ENCODE measurements at regions not wholly inside any gene's neighbourhood (a gene's known extent, or its start where the extent isn't known, plus 50 kb on each side); places are given as distances from the start of the nearest gene placed in this dataset.

DNA sequence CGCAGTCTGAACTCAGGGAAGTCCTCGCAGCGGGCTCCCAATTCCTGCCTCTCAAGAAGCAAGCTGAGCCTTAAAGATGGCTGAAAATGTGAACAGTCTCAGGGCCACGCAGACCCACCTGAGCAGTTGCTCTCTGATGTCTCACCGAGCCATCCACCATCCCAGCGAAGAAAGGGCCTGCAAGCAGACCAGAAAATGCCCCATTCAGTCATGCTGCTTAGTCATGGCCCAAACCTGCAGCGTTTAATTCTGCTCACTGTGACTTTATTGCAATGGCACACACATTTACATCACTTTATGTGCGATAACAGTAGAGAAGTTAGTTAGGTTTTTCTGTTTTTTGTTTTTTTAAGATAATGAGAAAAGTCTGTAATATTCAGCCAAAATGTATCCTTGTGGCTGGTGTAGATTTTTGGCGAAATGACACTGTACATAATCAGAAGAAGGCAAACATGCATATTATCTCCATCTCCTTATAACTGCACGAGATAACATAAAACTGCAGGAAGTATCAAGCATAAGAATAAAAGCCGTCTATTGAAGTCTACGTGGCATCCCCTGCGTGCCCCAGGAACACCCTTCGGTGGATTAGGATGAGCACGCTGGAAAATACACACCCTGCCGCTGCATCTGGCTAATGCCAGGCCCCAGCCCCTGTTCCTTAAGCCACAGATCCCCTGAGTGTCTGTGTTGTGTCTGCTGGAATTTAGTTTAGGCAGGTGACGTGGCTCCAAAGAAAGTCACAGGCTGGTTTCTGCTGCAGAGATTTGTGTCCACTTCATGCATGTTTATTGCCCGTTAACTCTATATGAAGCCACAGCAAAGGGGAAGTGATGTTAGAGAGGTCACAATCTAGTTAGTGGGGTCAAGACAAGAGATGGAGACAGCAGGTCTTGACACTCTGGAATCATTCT, 119.8 kb upstream of the IRF2BP2 start:
- peaks cover 29% of the 10 kb centered on the region for H3K4me1 ChIP-seq (ENCODE audit: control insufficient read depth, insufficient read depth, low read length)
- TF ChIP-seq MEIS1 (CRISPR knock-in tag; IDR thresholded peaks at IDR 0.05; ENCODE audit: borderline replicate concordance) (no peak), SP7 (tag by site-specific recombination; IDR thresholded peaks at IDR 0.05) (no peak), ZNF623 (tag by site-specific recombination; IDR thresholded peaks at IDR 0.05) (no peak), ZNF10 (tag by site-specific recombination; IDR thresholded peaks at IDR 0.05) (peak; percentile 93), OVOL3 (tag by site-specific recombination; IDR thresholded peaks at IDR 0.05) (no peak)
- TF ChIP-seq, protein P1, sequence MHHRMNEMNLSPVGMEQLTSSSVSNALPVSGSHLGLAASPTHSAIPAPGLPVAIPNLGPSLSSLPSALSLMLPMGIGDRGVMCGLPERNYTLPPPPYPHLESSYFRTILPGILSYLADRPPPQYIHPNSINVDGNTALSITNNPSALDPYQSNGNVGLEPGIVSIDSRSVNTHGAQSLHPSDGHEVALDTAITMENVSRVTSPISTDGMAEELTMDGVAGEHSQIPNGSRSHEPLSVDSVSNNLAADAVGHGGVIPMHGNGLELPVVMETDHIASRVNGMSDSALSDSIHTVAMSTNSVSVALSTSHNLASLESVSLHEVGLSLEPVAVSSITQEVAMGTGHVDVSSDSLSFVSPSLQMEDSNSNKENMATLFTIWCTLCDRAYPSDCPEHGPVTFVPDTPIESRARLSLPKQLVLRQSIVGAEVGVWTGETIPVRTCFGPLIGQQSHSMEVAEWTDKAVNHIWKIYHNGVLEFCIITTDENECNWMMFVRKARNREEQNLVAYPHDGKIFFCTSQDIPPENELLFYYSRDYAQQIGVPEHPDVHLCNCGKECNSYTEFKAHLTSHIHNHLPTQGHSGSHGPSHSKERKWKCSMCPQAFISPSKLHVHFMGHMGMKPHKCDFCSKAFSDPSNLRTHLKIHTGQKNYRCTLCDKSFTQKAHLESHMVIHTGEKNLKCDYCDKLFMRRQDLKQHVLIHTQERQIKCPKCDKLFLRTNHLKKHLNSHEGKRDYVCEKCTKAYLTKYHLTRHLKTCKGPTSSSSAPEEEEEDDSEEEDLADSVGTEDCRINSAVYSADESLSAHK (tag by site-specific recombination; IDR thresholded peaks at IDR 0.05) = no peak
- H3K27ac ChIP-seq (ENCODE audit: extremely low read depth, low read depth, low read length) = no peak overlapping the region
- H3K36me3 ChIP-seq (ENCODE audit: control insufficient read depth in 2 of 2, insufficient read depth in 1 of 2, low read length in 2 of 2) = no peaks in the 10 kb centered on the region
- ChIA-PET POLR2A (interaction anchor here (1.3 kb wide), 1 partner anchor 16 kb away, joined by 4 read pairs; no protein-coding TSS in a partner anchor), CTCF (no interaction called here)
- H3K9me3 ChIP-seq (ENCODE audit: control insufficient read depth, insufficient read depth, low read depth, low read length) = no peaks in the 10 kb centered on the region
- no peak overlapping the region for H3K4me3 ChIP-seq (ENCODE audit: low read depth, low read length)

DNA sequence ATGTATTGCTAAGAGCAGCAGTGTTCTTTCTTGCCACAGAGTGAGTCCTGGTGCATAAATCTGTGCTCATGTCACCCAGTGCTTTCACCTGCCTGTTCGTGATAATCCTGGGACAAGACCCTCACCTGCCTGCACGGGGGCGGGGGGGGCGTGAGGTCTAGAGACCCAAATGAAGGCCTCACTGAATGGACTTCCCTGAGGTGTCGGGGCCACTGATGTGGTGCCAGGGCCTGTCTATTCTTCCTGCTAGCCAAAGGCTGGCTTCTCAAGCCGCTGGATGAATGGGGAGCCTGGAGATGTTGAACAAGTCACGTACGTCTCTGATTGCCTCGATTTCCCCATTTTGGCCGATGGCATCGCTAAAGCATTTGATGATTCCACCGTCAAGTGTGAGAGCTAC, 118.8 kb upstream of the IRF2BP2 start:
- Histone ChIP-seq H3K9me3 (ENCODE audit: control insufficient read depth, insufficient read depth, low read depth, low read length) (no peaks in the 10 kb centered on the region), H3K36me3 (ENCODE audit: control insufficient read depth in 2 of 2, insufficient read depth in 1 of 2, low read length in 2 of 2) (no peaks in the 10 kb centered on the region), H3K27ac (ENCODE audit: extremely low read depth, low read depth, low read length) (no peak overlapping the region), H3K4me1 (ENCODE audit: control insufficient read depth, insufficient read depth, low read length) (peaks cover 32% of the 10 kb centered on the region), H3K4me3 (ENCODE audit: low read depth, low read length) (no peak overlapping the region)
- ChIA-PET POLR2A (interaction anchor here (0.7 to 7.5 kb wide), 3 partner anchors 17 to 1391 kb away, joined by 3 to 135 read pairs (median 4); partner anchors contain the start of gene IRF2BP2), CTCF (interaction anchor here (0.7 to 1.0 kb wide), 4 partner anchors 9 to 236 kb away, joined by 3 to 6 read pairs (median 4); no protein-coding TSS in a partner anchor)
- TF ChIP-seq ZNF391 (tag by site-specific recombination; IDR thresholded peaks at IDR 0.05; ENCODE audit: borderline replicate concordance, low read depth) (no peak), ZSCAN16 (tag by site-specific recombination; IDR thresholded peaks at IDR 0.05) (no peak), ZNF670 (tag by site-specific recombination; IDR thresholded peaks at IDR 0.05; ENCODE audit: low read depth) (no peak), ZNF624 (tag by site-specific recombination; IDR thresholded peaks at IDR 0.05) (no peak), ZNF404 (tag by site-specific recombination; IDR thresholded peaks at IDR 0.05) (no peak)

DNA sequence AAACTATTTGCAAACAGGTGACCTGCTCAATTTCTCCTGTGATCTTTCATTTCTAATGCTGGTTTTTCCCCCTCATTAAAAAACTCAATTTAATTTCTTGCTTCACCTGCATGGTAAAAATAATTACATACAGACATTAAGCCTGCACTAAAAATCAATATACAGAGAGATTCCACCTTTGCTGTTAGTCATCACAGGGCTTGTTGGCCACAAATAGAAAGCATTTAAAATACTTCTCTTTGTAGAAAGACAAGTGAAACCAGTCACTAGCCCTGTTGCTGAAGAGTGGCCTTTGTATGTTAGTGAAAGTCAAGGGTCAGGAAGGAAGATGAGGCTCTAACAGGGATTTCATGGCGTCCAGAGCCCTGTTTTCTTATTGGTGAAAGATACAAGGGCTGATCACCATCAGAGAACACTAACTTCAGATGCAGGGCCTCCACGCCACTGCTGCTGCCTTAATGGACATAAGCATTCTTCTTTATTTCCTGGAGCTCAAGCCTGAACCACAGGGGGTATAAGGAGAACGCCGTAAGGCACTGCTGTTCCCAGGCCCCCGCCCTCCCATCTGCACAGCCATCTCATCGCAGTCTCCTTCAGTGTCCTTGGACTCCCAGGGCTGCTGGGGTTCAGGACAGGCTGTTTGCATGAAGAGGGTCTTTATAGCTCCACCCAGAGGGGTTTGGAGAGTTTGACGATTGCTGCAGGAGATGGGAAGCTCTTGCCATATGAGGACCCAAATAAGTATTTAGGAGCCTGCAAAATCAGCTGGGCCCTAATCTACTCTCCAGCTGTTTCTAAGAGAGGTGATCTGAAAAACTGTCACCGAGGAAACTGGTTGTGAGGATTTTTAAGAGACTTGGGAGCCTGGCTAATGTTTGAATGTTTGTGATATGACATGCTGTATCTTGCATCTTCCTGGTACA, 117.3 kb upstream of the IRF2BP2 start:
- Histone ChIP-seq H3K27ac (ENCODE audit: extremely low read depth, low read depth, low read length) (peak overlapping the region; percentile 96; the same call in 1 of the 2 replicates), H3K4me1 (ENCODE audit: control insufficient read depth, insufficient read depth, low read length) (peaks cover 44% of the 10 kb centered on the region), H3K36me3 (ENCODE audit: control insufficient read depth in 2 of 2, insufficient read depth in 1 of 2, low read length in 2 of 2) (no peaks in the 10 kb centered on the region), H3K4me3 (ENCODE audit: low read depth, low read length) (no peak overlapping the region), H3K9me3 (ENCODE audit: control insufficient read depth, insufficient read depth, low read depth, low read length) (no peaks in the 10 kb centered on the region)
- POLR2A ChIA-PET = interaction anchor here (0.9 to 7.5 kb wide), 4 partner anchors 18 to 285 kb away, joined by 3 to 135 read pairs (median 3); partner anchors contain the start of gene IRF2BP2
- CTCF ChIA-PET = interaction anchor here (1.0 to 2.2 kb wide), 3 partner anchors 18 to 366 kb away, joined by 4 to 8 read pairs (median 5); no protein-coding TSS in a partner anchor
- peak; percentile 76 for TF ChIP-seq ZNF341 (tag by site-specific recombination; IDR thresholded peaks at IDR 0.05; ENCODE audit: low read depth)
- TF ChIP-seq, protein P2, sequence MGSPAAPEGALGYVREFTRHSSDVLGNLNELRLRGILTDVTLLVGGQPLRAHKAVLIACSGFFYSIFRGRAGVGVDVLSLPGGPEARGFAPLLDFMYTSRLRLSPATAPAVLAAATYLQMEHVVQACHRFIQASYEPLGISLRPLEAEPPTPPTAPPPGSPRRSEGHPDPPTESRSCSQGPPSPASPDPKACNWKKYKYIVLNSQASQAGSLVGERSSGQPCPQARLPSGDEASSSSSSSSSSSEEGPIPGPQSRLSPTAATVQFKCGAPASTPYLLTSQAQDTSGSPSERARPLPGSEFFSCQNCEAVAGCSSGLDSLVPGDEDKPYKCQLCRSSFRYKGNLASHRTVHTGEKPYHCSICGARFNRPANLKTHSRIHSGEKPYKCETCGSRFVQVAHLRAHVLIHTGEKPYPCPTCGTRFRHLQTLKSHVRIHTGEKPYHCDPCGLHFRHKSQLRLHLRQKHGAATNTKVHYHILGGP (tag by site-specific recombination; IDR thresholded peaks at IDR 0.05) = no peak
- TF ChIP-seq, protein P3, sequence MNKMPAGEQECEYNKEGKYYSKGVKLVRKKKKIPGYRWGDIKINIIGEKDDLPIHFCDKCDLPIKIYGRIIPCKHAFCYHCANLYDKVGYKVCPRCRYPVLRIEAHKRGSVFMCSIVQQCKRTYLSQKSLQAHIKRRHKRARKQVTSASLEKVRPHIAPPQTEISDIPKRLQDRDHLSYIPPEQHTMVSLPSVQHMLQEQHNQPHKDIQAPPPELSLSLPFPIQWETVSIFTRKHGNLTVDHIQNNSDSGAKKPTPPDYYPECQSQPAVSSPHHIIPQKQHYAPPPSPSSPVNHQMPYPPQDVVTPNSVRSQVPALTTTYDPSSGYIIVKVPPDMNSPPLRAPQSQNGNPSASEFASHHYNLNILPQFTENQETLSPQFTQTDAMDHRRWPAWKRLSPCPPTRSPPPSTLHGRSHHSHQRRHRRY (tag by site-specific recombination; IDR thresholded peaks at IDR 0.05) = no peak
- TF ChIP-seq, protein P4, sequence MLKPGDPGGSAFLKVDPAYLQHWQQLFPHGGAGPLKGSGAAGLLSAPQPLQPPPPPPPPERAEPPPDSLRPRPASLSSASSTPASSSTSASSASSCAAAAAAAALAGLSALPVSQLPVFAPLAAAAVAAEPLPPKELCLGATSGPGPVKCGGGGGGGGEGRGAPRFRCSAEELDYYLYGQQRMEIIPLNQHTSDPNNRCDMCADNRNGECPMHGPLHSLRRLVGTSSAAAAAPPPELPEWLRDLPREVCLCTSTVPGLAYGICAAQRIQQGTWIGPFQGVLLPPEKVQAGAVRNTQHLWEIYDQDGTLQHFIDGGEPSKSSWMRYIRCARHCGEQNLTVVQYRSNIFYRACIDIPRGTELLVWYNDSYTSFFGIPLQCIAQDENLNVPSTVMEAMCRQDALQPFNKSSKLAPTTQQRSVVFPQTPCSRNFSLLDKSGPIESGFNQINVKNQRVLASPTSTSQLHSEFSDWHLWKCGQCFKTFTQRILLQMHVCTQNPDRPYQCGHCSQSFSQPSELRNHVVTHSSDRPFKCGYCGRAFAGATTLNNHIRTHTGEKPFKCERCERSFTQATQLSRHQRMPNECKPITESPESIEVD (tag by site-specific recombination; IDR thresholded peaks at IDR 0.05) = peak; percentile 40; the same call in 1 of the 2 replicates
- TF ChIP-seq ZBTB7A (tag by site-specific recombination; IDR thresholded peaks at IDR 0.05; ENCODE audit: low read depth) = no peak
- TF ChIP-seq, protein P5, sequence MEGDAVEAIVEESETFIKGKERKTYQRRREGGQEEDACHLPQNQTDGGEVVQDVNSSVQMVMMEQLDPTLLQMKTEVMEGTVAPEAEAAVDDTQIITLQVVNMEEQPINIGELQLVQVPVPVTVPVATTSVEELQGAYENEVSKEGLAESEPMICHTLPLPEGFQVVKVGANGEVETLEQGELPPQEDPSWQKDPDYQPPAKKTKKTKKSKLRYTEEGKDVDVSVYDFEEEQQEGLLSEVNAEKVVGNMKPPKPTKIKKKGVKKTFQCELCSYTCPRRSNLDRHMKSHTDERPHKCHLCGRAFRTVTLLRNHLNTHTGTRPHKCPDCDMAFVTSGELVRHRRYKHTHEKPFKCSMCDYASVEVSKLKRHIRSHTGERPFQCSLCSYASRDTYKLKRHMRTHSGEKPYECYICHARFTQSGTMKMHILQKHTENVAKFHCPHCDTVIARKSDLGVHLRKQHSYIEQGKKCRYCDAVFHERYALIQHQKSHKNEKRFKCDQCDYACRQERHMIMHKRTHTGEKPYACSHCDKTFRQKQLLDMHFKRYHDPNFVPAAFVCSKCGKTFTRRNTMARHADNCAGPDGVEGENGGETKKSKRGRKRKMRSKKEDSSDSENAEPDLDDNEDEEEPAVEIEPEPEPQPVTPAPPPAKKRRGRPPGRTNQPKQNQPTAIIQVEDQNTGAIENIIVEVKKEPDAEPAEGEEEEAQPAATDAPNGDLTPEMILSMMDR (tag by site-specific recombination; IDR thresholded peaks at IDR 0.05) = 0 out of 2 replicates have a peak, but pooled peaks have one; percentile 14
- TF ChIP-seq ZNF132 (tag by site-specific recombination; IDR thresholded peaks at IDR 0.05; ENCODE audit: borderline replicate concordance) = no peak
- TF ChIP-seq ZNF501 (tag by site-specific recombination; IDR thresholded peaks at IDR 0.05) = no peak

All from HEK293 (cell line).